ENCODE measurements at regions not wholly inside any gene's neighbourhood (a gene's known extent, or its start where the extent isn't known, plus 50 kb on each side); places are given as distances from the start of the nearest gene placed in this dataset.

GRCh38 chr10:91144961-91145360, 75.5 kb upstream of the PCGF5 start:
- TF ChIP-seq REST (IDR thresholded peaks at IDR 0.05; ENCODE audit: low read depth, low read length), result no peak
- TF ChIP-seq EZH2phosphoT487 (IDR thresholded peaks at IDR 0.05; ENCODE audit: borderline replicate concordance, low read depth), result no peak
- TF ChIP-seq RFX5 (IDR thresholded peaks at IDR 0.05; ENCODE audit: low read length), result no peak
- TF ChIP-seq POLR2AphosphoS5 (IDR thresholded peaks at IDR 0.05; ENCODE audit: low read depth, low read length), result no peak

Data from SK-N-SH (cell line).